ENCODE measurements at regions not wholly inside any gene's neighbourhood (a gene's known extent, or its start where the extent isn't known, plus 50 kb on each side); places are given as distances from the start of the nearest gene placed in this dataset.

DNA sequence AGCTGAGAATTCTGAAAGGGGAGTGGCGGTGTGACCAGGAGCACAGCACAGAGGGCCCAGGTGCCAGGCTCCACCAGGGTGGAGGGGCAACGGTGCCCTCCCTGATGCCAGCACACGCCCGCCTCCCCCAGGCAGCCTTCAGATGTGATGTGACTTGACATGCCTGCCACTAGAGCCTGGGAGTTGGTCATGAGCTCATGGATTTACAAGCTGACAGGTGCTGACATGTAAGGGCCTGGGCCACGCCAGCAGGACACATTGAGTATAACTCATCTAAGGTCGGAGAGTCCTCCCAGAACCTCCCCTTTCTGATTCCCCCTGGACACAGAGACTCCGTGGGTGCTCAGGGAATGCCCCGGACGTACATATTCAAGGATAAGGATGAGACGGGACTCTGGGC is 74.2 kb downstream of the LSM5 start:
- TF ChIP-seq, protein P1, sequence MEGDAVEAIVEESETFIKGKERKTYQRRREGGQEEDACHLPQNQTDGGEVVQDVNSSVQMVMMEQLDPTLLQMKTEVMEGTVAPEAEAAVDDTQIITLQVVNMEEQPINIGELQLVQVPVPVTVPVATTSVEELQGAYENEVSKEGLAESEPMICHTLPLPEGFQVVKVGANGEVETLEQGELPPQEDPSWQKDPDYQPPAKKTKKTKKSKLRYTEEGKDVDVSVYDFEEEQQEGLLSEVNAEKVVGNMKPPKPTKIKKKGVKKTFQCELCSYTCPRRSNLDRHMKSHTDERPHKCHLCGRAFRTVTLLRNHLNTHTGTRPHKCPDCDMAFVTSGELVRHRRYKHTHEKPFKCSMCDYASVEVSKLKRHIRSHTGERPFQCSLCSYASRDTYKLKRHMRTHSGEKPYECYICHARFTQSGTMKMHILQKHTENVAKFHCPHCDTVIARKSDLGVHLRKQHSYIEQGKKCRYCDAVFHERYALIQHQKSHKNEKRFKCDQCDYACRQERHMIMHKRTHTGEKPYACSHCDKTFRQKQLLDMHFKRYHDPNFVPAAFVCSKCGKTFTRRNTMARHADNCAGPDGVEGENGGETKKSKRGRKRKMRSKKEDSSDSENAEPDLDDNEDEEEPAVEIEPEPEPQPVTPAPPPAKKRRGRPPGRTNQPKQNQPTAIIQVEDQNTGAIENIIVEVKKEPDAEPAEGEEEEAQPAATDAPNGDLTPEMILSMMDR (conservative IDR thresholded peaks at IDR 0.05), result no peak
- no peak for TF ChIP-seq EZH2 (IDR thresholded peaks at IDR 0.05; ENCODE audit: low read depth)
- H3K27ac ChIP-seq, result no peak overlapping the region
- H2AFZ ChIP-seq, result no peak overlapping the region
- no TSS peak for BruUV-seq (replicated peaks)
- no peak for DNase-seq
- intact Hi-C loops (cut with micrococcal nuclease; ENCODE audit: unreplicated experiment), result no loop called here
- H3K36me3 ChIP-seq (ENCODE audit: low read depth), result no peaks in the 10 kb centered on the region
- no peaks in the 10 kb centered on the region for H3F3A ChIP-seq (ENCODE audit: insufficient read depth, low read depth)
- no peak overlapping the region for H3K4me2 ChIP-seq
- no peak overlapping the region for H3K4me3 ChIP-seq
- CTCF ChIA-PET, result no interaction called here
- H3K79me2 ChIP-seq (ENCODE audit: low read depth), result no peaks in the 10 kb centered on the region
- H3K9me3 ChIP-seq (ENCODE audit: insufficient read depth, low read depth), result no peaks in the 10 kb centered on the region
- POLR2A ChIA-PET (ENCODE audit: unreplicated experiment), result no interaction called here
- H3K4me1 ChIP-seq (replicated peaks; ENCODE audit: insufficient read depth), result no peaks in the 10 kb centered on the region
- peaks cover 47% of the 10 kb centered on the region for H3K27me3 ChIP-seq (ENCODE audit: insufficient read depth, low read depth)
- 0 out of 2 replicates have a peak, but pooled peaks cover 2% of the 10 kb centered on the region for H4K20me1 ChIP-seq (ENCODE audit: insufficient read depth)
- no peaks in the 10 kb centered on the region for H3K9me2 ChIP-seq (ENCODE audit: insufficient read depth)

DNA sequence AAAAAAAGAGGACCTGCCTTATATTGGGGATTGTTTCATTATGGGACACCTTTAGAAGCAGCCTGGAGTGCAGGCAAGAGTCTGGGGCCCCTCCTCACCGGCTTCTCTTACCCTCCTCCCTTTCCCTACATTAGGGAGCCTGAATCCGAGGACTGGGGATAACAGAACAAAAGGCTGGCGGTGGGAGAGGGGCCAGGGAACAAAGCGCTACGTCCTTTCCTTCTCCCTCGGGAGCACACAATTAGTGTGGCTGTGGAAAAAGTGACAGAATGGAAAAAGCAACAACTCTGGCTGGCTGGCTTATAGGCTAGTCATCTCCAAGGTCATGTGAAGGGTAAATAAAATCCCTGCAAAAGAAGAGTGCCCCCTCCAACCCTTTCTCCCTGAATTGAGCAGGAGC is 74.7 kb downstream of the LSM5 start:
- CTCF ChIA-PET, result no interaction called here

DNA sequence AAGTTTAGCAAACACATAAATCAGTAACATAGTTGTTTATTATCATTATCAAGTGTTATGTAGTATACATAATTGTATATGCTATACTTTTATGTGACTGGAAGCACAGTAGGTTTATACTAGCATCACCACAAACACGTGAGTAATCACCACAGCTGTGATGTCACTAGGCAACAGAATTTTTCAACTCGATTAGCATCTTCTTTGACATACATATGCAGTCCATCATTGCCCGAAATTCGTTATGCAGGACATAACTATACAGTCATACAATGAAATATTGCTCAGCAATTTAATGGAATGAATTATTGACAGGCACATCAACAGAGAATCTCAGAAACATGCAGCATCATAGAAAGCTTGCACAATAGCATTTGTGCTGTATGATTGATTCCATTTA is 77.7 kb downstream of the LSM5 start:
- no peaks in the 10 kb centered on the region for H3K9me3 ChIP-seq (ENCODE audit: insufficient read depth, low read depth)
- intact Hi-C loops (cut with micrococcal nuclease; ENCODE audit: unreplicated experiment), result no loop called here
- no peak for DNase-seq
- no peak overlapping the region for H2AFZ ChIP-seq
- no peaks in the 10 kb centered on the region for H3K4me1 ChIP-seq (replicated peaks; ENCODE audit: insufficient read depth)
- H3K27me3 ChIP-seq (ENCODE audit: insufficient read depth, low read depth), result peaks cover 26% of the 10 kb centered on the region
- H3K4me2 ChIP-seq, result no peak overlapping the region
- no peaks in the 10 kb centered on the region for H3F3A ChIP-seq (ENCODE audit: insufficient read depth, low read depth)
- H3K36me3 ChIP-seq (ENCODE audit: low read depth), result no peaks in the 10 kb centered on the region
- BruUV-seq (replicated peaks), result no TSS peak
- H3K4me3 ChIP-seq, result no peak overlapping the region
- CTCF ChIA-PET, result no interaction called here
- POLR2A ChIA-PET (ENCODE audit: unreplicated experiment), result no interaction called here
- H4K20me1 ChIP-seq (ENCODE audit: insufficient read depth), result 0 out of 2 replicates have a peak, but pooled peaks cover 2% of the 10 kb centered on the region
- H3K79me2 ChIP-seq (ENCODE audit: low read depth), result no peaks in the 10 kb centered on the region
- TF ChIP-seq EZH2 (IDR thresholded peaks at IDR 0.05; ENCODE audit: low read depth), result no peak
- TF ChIP-seq, protein P1 (conservative IDR thresholded peaks at IDR 0.05), result no peak
- no peaks in the 10 kb centered on the region for H3K9me2 ChIP-seq (ENCODE audit: insufficient read depth)
- no peak overlapping the region for H3K27ac ChIP-seq

More for the DNA sequence above, 74.7 kb downstream of the LSM5 start:
- Histone ChIP-seq H4K20me1 (ENCODE audit: insufficient read depth) (0 out of 2 replicates have a peak, but pooled peaks cover 2% of the 10 kb centered on the region), H2AFZ (no peak overlapping the region), H3K27me3 (ENCODE audit: insufficient read depth, low read depth) (peaks cover 47% of the 10 kb centered on the region), H3K4me2 (no peak overlapping the region), H3F3A (ENCODE audit: insufficient read depth, low read depth) (no peaks in the 10 kb centered on the region), H3K9me3 (ENCODE audit: insufficient read depth, low read depth) (no peaks in the 10 kb centered on the region), H3K79me2 (ENCODE audit: low read depth) (no peaks in the 10 kb centered on the region), H3K9me2 (ENCODE audit: insufficient read depth) (no peaks in the 10 kb centered on the region), H3K36me3 (ENCODE audit: low read depth) (no peaks in the 10 kb centered on the region), H3K4me3 (no peak overlapping the region), H3K4me1 (replicated peaks; ENCODE audit: insufficient read depth) (no peaks in the 10 kb centered on the region), H3K27ac (no peak overlapping the region)
- TF ChIP-seq, protein P1 (conservative IDR thresholded peaks at IDR 0.05), result no peak
- no peak for TF ChIP-seq EZH2 (IDR thresholded peaks at IDR 0.05; ENCODE audit: low read depth)
- POLR2A ChIA-PET (ENCODE audit: unreplicated experiment), result no interaction called here
- BruUV-seq (replicated peaks), result no TSS peak
- DNase-seq, result no peak
- intact Hi-C loops (cut with micrococcal nuclease; ENCODE audit: unreplicated experiment), result no loop called here
